ENCODE measurements at regions not wholly inside any gene's neighbourhood (a gene's known extent, or its start where the extent isn't known, plus 50 kb on each side); places are given as distances from the start of the nearest gene placed in this dataset.
A peak's percentile ranks its signal among the peaks of the same experiment; 100 is the strongest.

DNA sequence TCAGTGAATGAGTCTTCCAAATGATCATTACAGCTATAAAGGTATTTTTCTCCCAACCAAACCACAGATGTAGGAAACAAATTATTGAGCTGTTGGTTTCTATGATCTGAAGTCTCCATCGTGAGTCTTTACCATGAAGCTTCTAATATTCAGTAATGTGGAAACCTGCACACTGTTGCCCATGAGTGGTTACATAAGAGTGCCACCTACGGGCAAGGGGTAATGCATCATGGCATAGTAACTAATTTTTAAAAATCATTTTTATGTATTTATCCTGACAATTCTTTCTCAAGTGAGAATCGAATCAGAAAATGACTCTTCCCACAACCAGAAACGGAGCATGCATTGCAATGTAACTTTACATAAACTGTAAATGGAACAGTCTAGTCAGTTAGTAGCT, 282.5 kb upstream of the SMARCA2 start:
- H4K20me1 ChIP-seq (ENCODE audit: insufficient read depth, low read length) = no peaks in the 10 kb centered on the region
- POLR2A ChIA-PET = interaction anchor here (0.6 to 1.2 kb wide), 3 partner anchors 21 to 310 kb away, joined by 3 to 5 read pairs (median 3); no protein-coding TSS in a partner anchor
- no peaks in the 10 kb centered on the region for H3K36me3 ChIP-seq (ENCODE audit: insufficient read depth, low read length)
- CTCF ChIA-PET (ENCODE audit: unreplicated experiment) = no interaction called here
- H3K4me1 ChIP-seq (ENCODE audit: insufficient read depth, low read length, poor library complexity, severe bottlenecking) = no peaks in the 10 kb centered on the region
- intact Hi-C loops (cut with micrococcal nuclease; ENCODE audit: unreplicated experiment) = no loop called here
- no peak overlapping the region for H3K4me3 ChIP-seq (ENCODE audit: low read depth, low read length, poor library complexity, severe bottlenecking)
- no peaks in the 10 kb centered on the region for H3K9me2 ChIP-seq (ENCODE audit: insufficient read depth, low read length)
- H3K4me2 ChIP-seq (ENCODE audit: low read length) = no peak overlapping the region
- H3K27ac ChIP-seq (ENCODE audit: low read depth, low read length, poor library complexity, severe bottlenecking) = no peak overlapping the region
- no peak overlapping the region for H2AFZ ChIP-seq (ENCODE audit: low read length)
- no peaks in the 10 kb centered on the region for H3K9me3 ChIP-seq (ENCODE audit: low read length)
- BruUV-seq (replicated peaks) = no TSS peak
- H3K79me2 ChIP-seq (ENCODE audit: insufficient read depth, low read depth, low read length) = no peaks in the 10 kb centered on the region
- TF ChIP-seq EZH2phosphoT487 (IDR thresholded peaks at IDR 0.05; ENCODE audit: borderline replicate concordance, low read depth, low read length) (no peak), CTCF (conservative IDR thresholded peaks at IDR 0.05; ENCODE audit: low read length) (peak; percentile 75)
- DNase-seq (ENCODE audit: low spot score) = peak; percentile 12

- Histone ChIP-seq H3K9me2 (ENCODE audit: insufficient read depth, low read length) (no peaks in the 10 kb centered on the region), H3K36me3 (ENCODE audit: insufficient read depth, low read length) (no peaks in the 10 kb centered on the region), H4K20me1 (ENCODE audit: insufficient read depth, low read length) (no peaks in the 10 kb centered on the region), H3K4me2 (ENCODE audit: low read length) (no peak overlapping the region), H3K4me1 (ENCODE audit: insufficient read depth, low read length, poor library complexity, severe bottlenecking) (no peaks in the 10 kb centered on the region), H2AFZ (ENCODE audit: low read length) (no peak overlapping the region), H3K79me2 (ENCODE audit: insufficient read depth, low read depth, low read length) (no peaks in the 10 kb centered on the region), H3K9me3 (ENCODE audit: low read length) (no peaks in the 10 kb centered on the region), H3K27ac (ENCODE audit: low read depth, low read length, poor library complexity, severe bottlenecking) (no peak overlapping the region), H3K4me3 (ENCODE audit: low read depth, low read length, poor library complexity, severe bottlenecking) (no peak overlapping the region)
- no peak for DNase-seq (ENCODE audit: low spot score)
- ChIA-PET CTCF (ENCODE audit: unreplicated experiment) (no interaction called here), POLR2A (no interaction called here)
- intact Hi-C loops (cut with micrococcal nuclease; ENCODE audit: unreplicated experiment) = no loop called here
- BruUV-seq (replicated peaks) = no TSS peak
- TF ChIP-seq EZH2phosphoT487 (IDR thresholded peaks at IDR 0.05; ENCODE audit: borderline replicate concordance, low read depth, low read length) = no peak
- TF ChIP-seq CTCF (conservative IDR thresholded peaks at IDR 0.05; ENCODE audit: low read length) = no peak
Measured at GRCh38 chr9:1738511-1739100, 276.5 kb upstream of the SMARCA2 start.

DNA sequence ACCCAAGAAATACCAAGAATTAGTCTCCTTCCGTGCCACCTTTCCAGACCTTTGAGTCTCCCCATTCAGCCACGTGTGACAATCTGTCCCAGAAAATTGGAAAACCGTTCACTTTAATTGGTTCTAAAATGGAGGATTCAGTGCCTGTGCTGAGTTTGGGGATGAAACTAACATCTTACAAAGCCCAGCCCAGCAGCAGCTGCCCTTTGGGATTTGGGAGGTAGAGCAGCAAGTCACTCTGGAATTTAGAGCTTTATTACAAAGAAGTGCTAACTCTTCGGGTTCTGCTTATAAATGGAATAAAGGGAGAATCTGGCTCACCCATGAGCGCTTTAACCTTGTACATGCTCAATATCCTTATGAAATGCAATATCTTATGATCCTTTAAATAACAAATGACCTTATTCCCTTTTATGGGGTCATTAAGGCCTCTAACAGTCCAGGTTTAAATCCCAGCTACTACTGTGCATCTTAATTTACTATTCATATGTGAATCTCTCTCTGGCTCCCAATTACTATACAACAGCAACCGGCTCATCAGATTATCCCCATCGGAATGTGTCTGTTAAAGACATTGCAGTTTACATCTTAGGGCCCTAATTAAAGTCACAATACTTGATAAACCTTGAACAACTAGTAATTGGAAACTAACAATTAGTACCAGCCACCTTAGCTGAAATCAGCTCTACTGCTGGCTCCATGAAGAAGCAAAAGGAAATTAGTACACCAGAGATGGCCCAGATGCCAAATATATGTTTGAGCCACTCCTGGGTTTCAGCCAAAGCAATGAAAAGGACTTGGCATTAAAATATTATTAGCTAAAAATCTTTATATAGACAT, 271.8 kb upstream of the SMARCA2 start:
- Histone ChIP-seq H3K79me2 (ENCODE audit: insufficient read depth, low read depth, low read length) (no peaks in the 10 kb centered on the region), H2AFZ (ENCODE audit: low read length) (no peak overlapping the region), H3K36me3 (ENCODE audit: insufficient read depth, low read length) (no peaks in the 10 kb centered on the region), H4K20me1 (ENCODE audit: insufficient read depth, low read length) (no peaks in the 10 kb centered on the region), H3K4me2 (ENCODE audit: low read length) (no peak overlapping the region), H3K4me3 (ENCODE audit: low read depth, low read length, poor library complexity, severe bottlenecking) (no peak overlapping the region), H3K9me2 (ENCODE audit: insufficient read depth, low read length) (no peaks in the 10 kb centered on the region), H3K9me3 (ENCODE audit: low read length) (no peaks in the 10 kb centered on the region), H3K27ac (ENCODE audit: low read depth, low read length, poor library complexity, severe bottlenecking) (no peak overlapping the region), H3K4me1 (ENCODE audit: insufficient read depth, low read length, poor library complexity, severe bottlenecking) (no peaks in the 10 kb centered on the region)
- no peak for TF ChIP-seq CTCF (conservative IDR thresholded peaks at IDR 0.05; ENCODE audit: low read length)
- TF ChIP-seq EZH2phosphoT487 (IDR thresholded peaks at IDR 0.05; ENCODE audit: borderline replicate concordance, low read depth, low read length) = no peak
- DNase-seq (ENCODE audit: low spot score) = no peak
- POLR2A ChIA-PET = no interaction called here
- no TSS peak for BruUV-seq (replicated peaks)
- CTCF ChIA-PET (ENCODE audit: unreplicated experiment) = no interaction called here
- intact Hi-C loops (cut with micrococcal nuclease; ENCODE audit: unreplicated experiment) = no loop called here

All from OCI-LY7 (cell line).